HCEC 1CT (cell line): ENCODE measurements at regions not wholly inside any gene's neighbourhood (a gene's known extent, or its start where the extent isn't known, plus 50 kb on each side); places are given as distances from the start of the nearest gene placed in this dataset.

Experiments
- DNase-seq: peaks from one replicate; pipeline ENCODE4 v3.0.0-alpha.2; 2017

DNA sequence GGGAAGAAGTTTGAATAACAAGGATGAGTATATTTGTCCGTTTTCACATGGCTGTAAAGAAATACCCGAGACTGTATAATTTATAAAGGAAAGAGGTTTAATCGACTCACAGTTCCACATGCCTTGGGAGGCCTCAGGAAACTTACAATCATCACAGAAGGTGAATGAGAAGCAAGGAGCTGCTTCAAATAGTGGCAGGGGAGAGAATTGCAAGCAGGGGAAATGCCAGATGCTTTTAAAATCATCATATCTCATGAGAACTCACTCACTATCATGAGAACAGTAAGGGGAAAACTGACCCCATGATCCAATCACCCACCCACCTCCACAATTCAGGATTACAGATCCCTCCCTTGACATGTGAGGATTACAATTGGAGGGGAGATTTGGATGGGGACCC lies 212.8 kb upstream of the CDH8 start:
- no peak for DNase-seq

DNA sequence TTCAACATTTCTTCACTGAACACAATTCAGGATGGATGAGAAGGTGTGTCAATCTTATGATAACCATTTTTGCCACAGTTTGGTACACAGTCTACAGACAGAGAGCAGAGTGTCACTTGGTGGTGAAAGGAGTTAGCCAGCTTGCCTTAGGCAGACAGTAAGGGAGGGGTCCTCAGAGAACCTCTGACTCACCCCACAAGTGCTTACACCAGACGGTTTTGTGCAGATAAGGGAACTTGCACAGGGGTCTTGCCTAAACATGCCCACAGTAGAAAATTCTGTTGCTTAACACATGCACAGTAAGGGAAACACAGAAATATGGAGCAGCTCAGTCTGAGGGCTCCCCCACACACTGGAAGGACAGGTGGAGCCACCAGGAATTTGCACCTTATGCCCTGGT lies 204.5 kb upstream of the CDH8 start:
- no peak for DNase-seq

DNA sequence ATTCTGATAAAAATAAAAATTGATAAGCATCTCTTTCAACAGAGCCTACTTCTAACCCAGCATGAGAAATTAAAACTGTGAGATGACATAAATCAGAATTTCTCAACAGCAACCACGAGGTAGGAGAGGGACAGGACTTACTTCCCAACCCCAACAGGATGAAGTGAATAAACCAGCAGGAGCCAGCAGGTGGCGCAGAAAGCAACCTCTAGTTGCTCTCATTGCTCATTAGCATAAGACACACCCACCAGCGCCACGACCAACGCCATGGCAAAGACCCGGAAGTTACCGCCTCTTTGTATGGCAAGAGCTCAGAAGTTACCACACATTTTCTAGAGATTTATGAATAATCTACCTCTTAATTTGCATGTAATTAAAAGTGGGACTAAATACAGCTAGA lies 189.4 kb upstream of the CDH8 start:
- no peak for DNase-seq

DNA sequence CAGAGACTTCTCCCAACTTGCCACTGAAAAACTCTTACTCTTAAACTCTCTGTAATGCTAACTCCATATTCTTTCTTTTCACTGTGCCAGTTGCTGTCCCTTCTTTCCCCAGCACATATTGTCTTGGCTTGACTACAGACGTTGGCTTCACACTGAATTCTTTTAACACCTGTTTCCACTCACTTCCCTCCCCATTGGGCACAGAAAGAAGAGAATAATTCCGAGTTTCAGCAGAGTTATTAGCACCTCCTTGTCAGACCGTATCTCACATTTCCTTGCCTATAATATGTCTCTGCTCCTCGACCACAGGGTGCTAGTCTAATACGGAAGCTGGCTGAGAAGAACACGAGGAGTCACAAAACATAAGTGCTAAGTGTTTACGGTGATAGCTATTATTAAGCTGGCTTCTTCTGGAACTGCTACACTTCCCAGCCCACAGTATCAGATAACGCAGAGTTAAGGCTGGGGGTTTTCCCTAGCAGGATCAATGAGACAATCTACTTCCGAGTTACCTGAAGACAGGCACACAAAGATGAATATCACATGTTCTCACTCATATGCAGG lies 188.5 kb upstream of the CDH8 start:
- DNase-seq: no peak

DNA sequence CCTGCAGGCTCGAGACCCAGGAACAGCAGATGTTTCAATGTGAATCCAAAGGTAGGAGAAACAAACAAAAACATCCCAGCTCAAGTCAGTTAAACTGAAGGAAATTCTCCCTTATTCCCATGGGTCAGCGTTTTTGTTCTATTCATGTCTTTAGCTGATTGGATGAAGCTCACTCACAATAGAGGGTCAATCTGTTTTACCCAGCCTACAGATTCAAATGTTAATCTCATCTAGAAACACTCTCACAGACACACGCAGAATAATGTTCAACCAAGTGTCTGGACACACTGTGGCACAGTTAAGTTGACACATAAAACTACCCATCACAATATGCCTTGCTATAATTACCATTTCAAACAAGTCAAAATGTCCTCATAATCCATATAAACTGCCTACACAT lies 180.6 kb upstream of the CDH8 start:
- no peak for DNase-seq

DNA sequence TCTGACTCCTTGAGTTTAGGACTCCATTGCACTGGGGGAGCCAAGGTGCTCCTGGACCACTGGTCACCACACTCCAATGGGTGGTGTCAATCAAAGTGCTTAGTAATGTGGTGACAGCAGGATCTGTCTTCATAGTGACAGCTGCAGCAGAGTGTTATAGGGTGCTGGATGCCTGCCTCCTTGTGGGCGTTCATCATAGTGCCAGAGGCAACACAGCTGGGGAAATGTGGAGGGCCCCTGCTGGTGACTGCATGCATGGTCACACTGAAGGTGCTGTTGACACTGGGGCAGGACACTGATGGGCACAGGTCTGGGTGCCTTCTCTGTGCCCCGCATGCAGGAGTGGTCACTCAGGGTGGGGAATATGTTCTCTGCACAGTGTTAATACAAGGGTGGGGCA lies 177.5 kb upstream of the CDH8 start:
- no peak for DNase-seq

DNA sequence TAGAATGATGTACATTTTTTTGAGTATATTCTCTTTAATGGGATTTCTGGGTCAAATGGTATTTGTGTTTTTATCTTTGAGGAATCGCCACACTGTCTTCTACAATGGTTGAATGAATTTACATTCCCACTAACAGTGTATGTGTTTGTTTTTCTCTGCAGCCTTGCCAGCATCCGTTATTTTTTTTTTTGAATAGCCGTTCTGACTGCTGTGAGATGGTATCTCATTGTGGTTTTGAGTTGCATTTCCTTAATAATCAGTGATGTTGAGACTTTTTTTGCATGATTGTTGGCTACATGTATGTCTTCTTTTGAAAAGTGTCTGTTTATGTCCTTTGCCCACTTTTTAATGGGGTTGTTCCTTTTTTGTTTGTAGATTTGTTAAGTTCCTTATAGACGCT lies 172.7 kb upstream of the CDH8 start:
- no peak for DNase-seq

DNA sequence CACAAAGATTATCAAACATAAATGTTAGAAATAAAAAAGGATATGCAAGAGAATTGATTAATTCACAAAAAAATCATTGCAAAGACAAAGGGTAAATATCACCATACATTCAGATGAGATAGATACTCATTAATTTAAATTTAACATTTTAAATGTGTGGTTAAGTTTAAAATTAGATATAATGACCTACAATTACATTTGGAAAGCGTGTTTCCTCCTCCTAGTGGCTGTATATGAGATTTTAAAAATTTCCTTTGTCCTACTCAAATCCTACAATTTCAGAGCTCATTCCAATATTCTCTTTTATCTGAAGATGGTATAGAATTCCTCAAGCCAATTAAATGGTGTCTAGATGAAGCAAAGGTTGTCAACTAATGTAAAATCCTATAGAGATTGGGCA lies 169.2 kb upstream of the CDH8 start:
- DNase-seq: no peak

DNA sequence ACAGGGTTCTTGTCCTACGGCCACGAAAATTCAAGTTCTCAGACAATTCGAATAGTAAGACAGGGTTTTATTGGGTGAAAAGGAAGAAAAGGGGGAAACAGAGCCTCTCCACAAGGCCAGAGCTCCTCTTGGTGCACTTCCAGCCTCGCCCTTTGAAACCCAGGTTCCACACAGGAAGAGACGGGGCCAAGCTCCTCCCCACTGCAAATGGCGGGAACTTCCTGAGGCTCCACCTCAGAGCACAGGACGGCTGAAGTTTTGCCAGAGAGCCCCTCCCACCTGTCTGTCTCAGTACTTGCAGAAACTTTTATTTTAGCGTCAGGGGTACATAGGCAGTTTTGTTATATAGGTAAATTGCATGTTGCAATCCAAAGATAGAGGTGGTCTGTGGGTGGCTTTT lies 165.7 kb upstream of the CDH8 start:
- no peak for DNase-seq

DNA sequence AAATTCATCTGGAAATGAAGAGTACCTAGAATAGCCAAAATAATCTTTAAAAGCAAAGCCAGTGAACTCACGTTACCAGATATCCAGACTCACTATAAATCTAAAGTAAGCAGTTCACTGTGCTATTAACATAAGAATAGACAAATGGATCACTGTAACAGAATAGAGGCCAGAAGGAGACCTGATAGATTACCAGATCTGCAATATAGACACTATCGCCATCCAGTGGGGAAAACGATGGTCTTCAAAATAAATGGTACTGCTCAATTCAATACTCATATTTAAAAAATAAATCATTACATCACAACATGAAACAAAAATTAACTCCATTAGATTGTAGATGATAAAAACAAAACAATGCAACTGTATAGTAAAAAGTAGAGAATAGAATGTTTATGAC lies 158.6 kb upstream of the CDH8 start:
- DNase-seq: no peak

DNA sequence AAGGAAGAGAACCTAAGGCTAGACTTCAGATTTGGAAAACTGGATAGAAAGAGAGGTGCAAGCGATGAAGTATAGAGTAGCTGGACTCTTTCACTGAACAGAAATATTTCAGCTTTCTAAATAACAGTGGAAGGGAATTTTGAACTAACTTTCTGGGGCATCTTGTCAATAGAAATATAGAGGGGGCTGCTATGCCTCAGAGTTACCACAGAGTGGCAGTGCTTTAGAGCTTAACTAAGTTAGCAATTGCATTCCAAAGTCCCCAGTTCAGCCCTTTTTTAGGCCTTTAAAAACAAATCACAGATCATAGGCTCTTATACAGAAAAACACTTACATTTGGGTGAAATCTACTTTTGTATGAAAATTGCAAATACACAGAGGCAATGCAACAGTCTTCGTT lies 154.2 kb upstream of the CDH8 start:
- DNase-seq: no peak

DNA sequence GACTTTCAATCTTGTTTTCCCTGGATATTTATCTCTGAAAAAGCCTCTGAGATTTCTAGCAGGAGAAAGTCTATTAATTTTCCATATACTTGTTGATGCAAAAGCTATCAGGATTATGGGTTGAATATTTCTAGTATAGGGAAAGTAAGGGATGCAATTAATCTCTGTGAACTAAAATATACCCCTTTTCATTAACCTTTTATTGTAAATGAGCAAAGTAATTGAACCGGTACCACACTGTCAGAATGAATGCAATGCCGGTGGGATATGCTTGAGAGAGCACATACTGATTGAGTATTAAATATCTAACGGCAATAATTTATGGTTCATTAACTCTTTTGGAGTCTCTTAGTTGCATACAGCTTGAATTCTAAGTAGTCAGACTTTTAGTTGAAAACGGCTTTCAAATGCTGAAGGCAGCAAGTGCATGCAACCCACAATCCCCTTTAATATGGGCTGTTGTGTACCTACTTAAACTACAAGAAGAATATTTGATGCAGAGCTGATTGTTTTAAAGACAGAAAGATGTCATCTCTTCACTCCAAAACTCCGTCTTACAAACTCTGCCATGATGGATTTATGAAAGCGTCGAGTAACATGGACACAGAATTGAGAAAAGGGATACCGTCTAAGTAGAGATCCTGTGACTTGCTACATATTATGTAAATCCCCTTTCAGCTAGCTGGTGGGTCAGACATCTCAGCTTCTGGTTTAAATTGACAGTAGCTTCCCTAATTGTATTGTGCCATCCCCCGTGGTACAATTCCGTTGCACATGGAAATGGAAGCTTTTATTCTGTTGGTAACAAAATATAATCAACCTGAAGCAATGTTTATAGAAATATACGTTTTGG lies 141.3 kb upstream of the CDH8 start:
- no peak for DNase-seq

DNA sequence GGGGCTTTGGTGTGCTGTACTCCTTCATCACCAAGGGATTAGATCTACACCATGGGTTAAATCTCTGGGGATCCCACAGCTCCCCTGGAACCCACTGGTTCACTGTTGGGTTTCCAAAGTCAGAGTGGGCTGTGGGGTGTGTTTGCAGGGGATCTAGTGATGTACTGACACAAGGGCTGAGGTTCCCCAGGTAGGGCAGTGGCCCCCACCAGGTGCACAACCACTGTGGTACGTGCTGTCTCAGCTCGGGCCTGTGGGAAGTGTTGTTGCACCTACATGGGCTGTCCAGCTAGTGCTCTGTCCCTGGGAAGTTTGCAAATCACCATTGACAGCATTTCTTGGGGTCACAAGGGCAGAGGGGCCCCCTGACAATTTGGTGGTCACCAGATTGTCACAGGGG lies 134.4 kb upstream of the CDH8 start:
- no peak for DNase-seq

DNA sequence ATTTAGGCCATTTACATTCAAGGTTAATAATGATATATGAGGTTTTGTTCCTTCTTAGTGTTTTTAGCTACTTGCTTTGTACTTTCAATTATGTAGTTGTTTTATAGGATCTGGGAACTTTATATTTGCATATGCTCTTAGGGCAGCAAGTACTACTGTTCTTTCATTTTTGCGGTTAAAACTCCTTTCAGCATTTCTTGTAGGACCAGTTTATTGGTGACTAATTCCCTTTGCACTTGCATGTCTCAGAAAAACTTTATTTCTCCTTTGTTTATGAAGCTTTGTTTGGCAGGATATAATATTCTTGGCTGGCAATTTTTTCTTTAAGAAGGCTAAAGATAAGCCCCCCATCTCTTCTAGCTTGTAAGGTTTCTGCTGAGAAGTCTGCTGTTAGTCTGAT lies 131.3 kb upstream of the CDH8 start:
- DNase-seq: no peak

DNA sequence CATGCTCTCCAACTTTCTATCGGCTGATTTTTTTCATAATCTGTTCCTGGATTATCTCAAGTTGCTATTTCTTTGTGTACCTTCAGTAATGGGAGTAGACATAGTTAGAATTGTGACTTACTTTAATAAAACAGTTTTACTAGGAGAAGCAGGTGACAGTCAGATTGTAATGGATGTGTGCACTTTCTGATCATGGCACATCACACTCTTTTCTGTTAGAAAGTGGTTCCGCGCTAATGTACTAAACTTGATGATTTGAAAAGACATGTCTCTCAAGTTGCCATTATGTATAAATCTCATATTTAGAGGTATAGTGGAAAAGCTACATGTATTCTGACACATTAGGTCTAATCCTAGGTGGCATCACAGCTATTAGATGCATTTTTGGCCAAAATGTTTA lies 121.3 kb upstream of the CDH8 start:
- DNase-seq: no peak

DNA sequence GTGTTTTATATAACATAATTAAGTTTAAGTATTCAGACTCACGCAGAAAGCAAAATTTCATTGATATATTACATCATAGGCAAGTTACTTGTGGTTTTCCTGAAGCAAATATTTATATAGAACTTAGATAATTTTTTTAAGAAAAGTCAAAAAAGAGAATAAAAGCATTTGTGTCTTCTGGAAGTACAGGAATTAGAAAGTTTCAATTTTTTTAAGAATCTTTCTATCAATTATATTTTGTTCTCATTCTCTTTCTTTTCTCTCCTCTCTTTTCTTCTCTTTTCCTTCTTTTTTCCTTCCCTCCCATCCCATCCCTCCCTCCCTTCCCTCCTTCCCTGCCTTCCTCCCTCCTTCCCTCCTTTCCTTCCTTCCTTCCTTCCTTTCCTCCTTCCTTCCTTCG lies 120.7 kb upstream of the CDH8 start:
- DNase-seq: no peak

DNA sequence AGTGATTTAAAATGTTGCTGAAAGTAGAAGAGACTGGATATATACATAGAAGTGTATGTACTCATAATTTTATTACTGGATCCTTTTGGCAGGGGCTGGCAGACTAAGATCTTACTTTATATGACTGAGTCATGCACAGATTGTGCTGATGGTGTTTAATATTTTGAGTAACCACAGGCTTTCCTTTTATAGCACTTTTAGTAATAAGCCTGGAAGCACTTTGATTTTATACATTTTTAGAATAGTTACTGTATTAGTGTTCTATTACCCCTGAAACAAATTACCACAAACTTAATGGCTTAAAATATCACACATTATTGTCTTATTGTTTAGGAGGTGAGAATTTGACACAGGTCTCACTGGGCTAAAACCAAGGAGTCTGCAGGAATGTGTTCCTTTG lies 113.4 kb upstream of the CDH8 start:
- DNase-seq: no peak

DNA sequence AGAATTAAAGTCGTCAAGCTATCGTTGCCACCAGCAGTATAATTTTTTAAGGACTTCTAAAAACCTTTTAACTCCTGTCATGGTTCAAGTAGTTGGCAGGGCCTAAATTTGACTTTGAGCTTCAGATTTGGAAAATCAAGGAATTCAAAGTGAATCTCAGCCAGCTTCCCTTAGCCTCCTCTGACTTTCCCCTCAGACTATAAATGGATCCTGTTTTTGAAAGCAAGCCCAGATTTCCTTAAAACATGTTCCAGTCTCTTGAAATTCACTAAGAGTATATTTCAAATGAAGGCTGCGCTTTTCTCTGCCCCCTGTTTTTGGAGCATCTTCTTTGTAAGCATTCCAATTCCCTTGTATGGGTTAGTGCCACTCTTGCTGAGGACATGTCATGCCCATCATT lies 101.8 kb upstream of the CDH8 start:
- no peak for DNase-seq

DNA sequence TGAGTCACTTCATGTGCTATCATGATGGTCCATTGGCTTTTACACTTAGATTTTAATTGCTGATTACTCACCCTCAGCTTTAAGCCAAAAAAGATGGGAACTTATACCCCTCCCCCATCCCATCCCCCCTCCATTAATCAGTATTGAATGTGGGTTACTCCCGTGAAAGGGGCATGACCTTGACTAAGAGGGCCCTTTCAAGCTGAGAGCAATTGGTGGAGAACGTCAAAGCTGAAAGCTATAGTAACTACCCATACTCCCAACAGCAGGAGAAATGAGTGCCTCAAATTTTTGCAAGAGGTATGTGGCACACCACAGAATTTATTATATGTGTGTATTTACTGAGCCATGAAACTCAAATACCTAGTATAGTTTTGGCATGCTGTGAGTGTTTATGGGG lies 99.7 kb upstream of the CDH8 start:
- DNase-seq: no peak

DNA sequence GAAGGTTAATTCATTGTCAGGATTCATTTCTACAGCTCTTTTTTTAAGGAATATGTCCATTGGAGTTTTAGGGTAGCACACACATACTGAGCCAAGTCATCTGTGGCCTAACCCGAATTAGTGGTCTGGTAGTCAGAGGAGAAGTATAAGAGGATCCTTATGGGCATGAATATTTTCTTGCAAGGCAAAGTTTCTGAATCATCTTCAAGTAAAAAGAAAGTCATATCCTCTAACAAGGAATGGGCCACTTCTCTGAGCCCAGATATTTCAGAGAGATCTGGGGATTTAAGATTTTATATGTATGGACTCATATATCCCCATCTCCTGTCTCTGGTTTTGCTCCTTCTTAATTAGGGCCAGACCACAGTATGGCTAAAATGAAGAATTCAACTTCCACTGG lies 99.2 kb upstream of the CDH8 start:
- no peak for DNase-seq

DNA sequence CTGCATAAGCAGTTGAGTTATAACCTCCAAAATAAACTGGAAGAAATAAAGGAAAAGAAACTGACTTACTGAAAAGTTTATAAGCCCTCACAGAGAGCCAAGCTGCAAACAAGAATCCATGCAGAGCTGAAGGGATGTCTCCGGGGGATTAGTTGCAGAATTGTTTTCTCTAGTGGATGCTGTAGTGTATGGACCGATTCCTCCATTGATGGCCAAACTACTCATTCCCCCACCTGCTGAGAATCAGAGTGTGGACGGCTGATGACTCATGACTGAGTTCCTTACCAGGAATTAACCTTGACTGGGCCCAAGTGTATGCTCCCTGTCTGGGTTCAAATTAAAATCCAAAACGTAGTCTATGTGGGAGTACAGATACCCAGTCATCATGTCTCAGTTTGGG lies 93.9 kb upstream of the CDH8 start:
- DNase-seq: no peak

DNA sequence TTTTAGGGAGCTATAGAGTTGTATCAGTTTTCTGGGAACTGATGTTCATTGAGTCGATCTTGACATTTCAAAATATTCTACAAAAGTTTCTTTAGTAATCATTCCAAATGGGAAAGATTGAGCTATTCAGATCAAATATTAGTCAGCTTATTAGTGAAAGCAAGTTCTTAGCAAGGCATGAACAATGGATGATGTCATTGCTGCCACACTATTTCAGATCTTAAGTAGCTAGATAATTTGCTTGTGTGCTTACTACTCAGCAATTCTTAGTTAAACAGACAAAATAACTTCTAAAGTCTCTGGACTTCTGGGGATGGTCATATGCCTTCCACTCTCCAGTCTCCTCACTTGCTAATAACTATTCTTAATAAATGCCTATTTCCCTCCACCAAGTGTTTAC lies 69.0 kb upstream of the CDH8 start:
- no peak for DNase-seq

DNA sequence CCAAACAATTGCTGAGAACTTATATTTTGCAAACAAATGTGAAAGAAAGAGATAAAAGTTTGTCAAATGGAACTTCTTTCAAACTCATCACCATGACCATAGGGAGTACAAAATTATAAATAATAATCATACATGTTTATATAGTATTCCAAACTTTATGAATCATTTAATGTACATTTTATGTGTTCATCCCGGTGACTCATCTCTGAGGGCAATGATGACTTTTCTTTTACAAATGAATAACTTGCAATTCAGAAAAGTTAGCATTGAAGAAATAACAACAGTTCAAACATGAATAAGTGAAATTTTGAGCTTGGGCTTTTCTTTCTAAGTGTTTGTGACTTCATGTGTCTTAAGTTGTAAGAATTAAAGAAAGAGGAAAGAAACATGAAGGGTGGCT lies 66.3 kb upstream of the CDH8 start:
- DNase-seq: no peak

DNA sequence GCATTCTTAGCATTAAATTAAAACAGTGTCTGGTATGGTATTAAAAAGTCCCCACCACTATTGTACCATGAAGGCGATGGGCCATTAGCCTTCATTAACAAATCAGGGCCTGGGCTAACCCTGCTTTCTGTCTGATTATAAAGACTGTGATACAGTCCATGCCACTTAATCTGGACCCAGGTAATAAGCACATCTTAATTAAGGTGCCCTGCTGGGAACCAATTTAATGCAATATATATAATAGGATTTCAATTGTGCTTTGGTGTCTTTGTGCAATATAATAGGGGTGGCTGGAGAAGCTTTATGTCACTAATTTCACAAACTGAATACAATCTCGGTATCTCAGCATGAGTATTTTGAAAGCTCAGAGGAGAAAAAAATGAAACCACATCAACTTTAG lies 64.4 kb upstream of the CDH8 start:
- DNase-seq: no peak

DNA sequence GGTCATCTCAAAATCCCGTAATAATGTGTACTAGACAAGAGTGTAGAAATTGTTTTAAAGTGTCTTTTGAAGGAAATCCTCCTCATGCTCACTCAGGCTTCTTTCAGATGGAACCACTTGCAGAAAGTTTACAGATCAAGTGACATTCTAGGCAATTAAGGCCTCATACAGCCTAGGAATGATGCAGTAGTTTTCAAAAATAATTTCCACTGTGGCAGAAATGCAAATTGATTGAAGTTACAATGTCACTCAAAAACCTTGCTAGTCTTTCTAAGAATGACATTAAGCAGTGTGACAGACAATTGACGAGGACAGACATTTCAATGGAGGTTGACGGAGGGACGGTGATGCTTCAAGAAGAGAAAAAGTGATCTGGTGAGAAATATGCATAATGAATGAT lies 53.5 kb upstream of the CDH8 start:
- DNase-seq: no peak
